Neural cell (in vitro differentiated cells): ENCODE measurements at regions not wholly inside any gene's neighbourhood (a gene's known extent, or its start where the extent isn't known, plus 50 kb on each side); places are given as distances from the start of the nearest gene placed in this dataset.

Source experiments
- H2AFZ ChIP-seq: fragments of 200-600, 300-800 bp; sonication (generic), shearing (Covaris generic); 2 replicates; pipeline ENCODE4 v1.6.0; 2014; ENCODE audit warnings: low read depth, mild to moderate bottlenecking, antibody characterized with exemption, low read length, moderate library complexity
- H3F3A ChIP-seq: fragments of 200-600 bp; shearing (Covaris generic); 2 replicates; pipeline ENCODE4 v1.6.1; 2016; ENCODE audit warnings: mild to moderate bottlenecking, moderate library complexity, mixed read lengths, antibody characterized with exemption, low read length; ENCODE audit not compliant: insufficient read depth, poor library complexity, severe bottlenecking
- H3K27ac ChIP-seq: fragments of 200-600, 300-800 bp; sonication (generic), shearing (Covaris generic); 2 replicates; pipeline ENCODE4 v1.5.1; 2014; ENCODE audit warnings: mild to moderate bottlenecking, low read length, moderate library complexity
- H3K27me3 ChIP-seq: fragments of 300-800, 200-600 bp; sonication (generic), shearing (Covaris generic); 2 replicates; pipeline ENCODE4 v1.6.0; 2014; ENCODE audit warnings: mild to moderate bottlenecking, low read depth, low read length, moderate library complexity; ENCODE audit not compliant: insufficient read depth
- H3K36me3 ChIP-seq: fragments of 300-800, 200-600 bp; sonication (generic), shearing (Covaris generic); 2 replicates; pipeline ENCODE4 v1.5.1; 2014; ENCODE audit warnings: mild to moderate bottlenecking, antibody characterized with exemption, low read length, moderate library complexity; ENCODE audit not compliant: insufficient read depth
- H3K4me2 ChIP-seq: fragments of 300-800, 200-600 bp; sonication (generic), shearing (Covaris generic); 2 replicates; pipeline ENCODE4 v1.6.0; 2014; ENCODE audit warnings: mild to moderate bottlenecking, low read length
- H3K4me3 ChIP-seq: fragments of 300-800, 200-600 bp; sonication (generic), shearing (Covaris generic); 2 replicates; pipeline ENCODE4 v1.5.1; 2014; ENCODE audit warnings: mild to moderate bottlenecking, low read length, moderate library complexity
- H3K79me2 ChIP-seq: fragments of 200-600 bp; shearing (Covaris generic); replicated peaks from 2 replicates; pipeline ENCODE4 v1.6.0; 2014; ENCODE audit warnings: mild to moderate bottlenecking, low read length, moderate library complexity; ENCODE audit not compliant: insufficient read depth
- H3K9ac ChIP-seq: fragments of 300-800, 200-600 bp; sonication (generic), shearing (Covaris generic); 2 replicates; pipeline ENCODE4 v1.6.1; 2016; ENCODE audit warnings: mild to moderate bottlenecking, low read length, mixed read lengths
- H3K9me2 ChIP-seq: fragments of 200-600 bp; shearing (Covaris generic); 2 replicates; pipeline ENCODE4 v1.6.1; 2016; ENCODE audit warnings: mild to moderate bottlenecking, low read length, mixed read lengths; ENCODE audit not compliant: insufficient read depth
- H3K9me3 ChIP-seq: fragments of 200-600, 300-800 bp; sonication (generic), shearing (Covaris generic); 2 replicates; pipeline ENCODE4 v1.6.1; 2016; ENCODE audit warnings: mild to moderate bottlenecking, mixed run types, low read length, moderate library complexity, mixed read lengths
- H4K20me1 ChIP-seq: fragments of 200-600 bp; shearing (Covaris generic); 2 replicates; pipeline ENCODE4 v1.6.1; 2016; ENCODE audit warnings: mild to moderate bottlenecking, mixed run types; ENCODE audit not compliant: insufficient read depth
- EP300 ChIP-seq: fragments of 450-650 bp; conservative IDR thresholded peaks from 2 replicates; pipeline ENCODE4 v1.6.1; 2014; ENCODE audit warnings: antibody characterized with exemption, mild to moderate bottlenecking, moderate library complexity; ENCODE audit not compliant: poor library complexity, severe bottlenecking
- EZH2 ChIP-seq: fragments of 200-600, 300-800 bp; shearing (Covaris generic), sonication (generic); IDR thresholded peaks from 2 replicates; pipeline ENCODE4 v1.6.1; 2014; ENCODE audit warnings: antibody characterized with exemption, low read length, borderline replicate concordance, mild to moderate bottlenecking; ENCODE audit not compliant: insufficient read depth, poor library complexity, severe bottlenecking
- MXI1 ChIP-seq: fragments of 450-650 bp; conservative IDR thresholded peaks from 2 replicates; pipeline ENCODE4 v1.6.1; 2014; ENCODE audit warnings: antibody characterized with exemption, mild to moderate bottlenecking; ENCODE audit not compliant: poor library complexity, severe bottlenecking
- POLR2AphosphoS5 ChIP-seq: IDR thresholded peaks from 2 replicates; pipeline ENCODE4 v1.6.1; 2012
- RAD21 ChIP-seq: fragments of 450-650 bp; conservative IDR thresholded peaks from 2 replicates; pipeline ENCODE4 v1.6.1; 2014; ENCODE audit warnings: antibody characterized with exemption, mild to moderate bottlenecking, moderate library complexity
- SMC3 ChIP-seq: fragments of 450-650 bp; conservative IDR thresholded peaks from 2 replicates; pipeline ENCODE4 v1.6.1; 2014; ENCODE audit warnings: antibody characterized with exemption, mild to moderate bottlenecking, moderate library complexity; ENCODE audit not compliant: poor library complexity
- TAF1 ChIP-seq: IDR thresholded peaks from 2 replicates; pipeline ENCODE4 v1.6.1; 2012; ENCODE audit warnings: low read depth
- TF ChIP-seq, protein P1 (sequence below): fragments of 450-650 bp; IDR thresholded peaks from 2 replicates; pipeline ENCODE4 v1.5.1; 2014; ENCODE audit warnings: antibody characterized with exemption, mild to moderate bottlenecking, moderate library complexity; ENCODE audit not compliant: poor library complexity, severe bottlenecking
- TF ChIP-seq, protein P2 (sequence below): IDR thresholded peaks from 2 replicates; pipeline ENCODE4 v1.6.1; 2012; ENCODE audit warnings: borderline replicate concordance

- H3K27me3 ChIP-seq = no peaks in the 10 kb centered on the region
- no peaks in the 10 kb centered on the region for H3K9me2 ChIP-seq
- no peaks in the 10 kb centered on the region for H3K9me3 ChIP-seq
- H3K36me3 ChIP-seq = no peaks in the 10 kb centered on the region
- no peak overlapping the region for H3K27ac ChIP-seq
- H2AFZ ChIP-seq = no peak overlapping the region
- no peaks in the 10 kb centered on the region for H3K79me2 ChIP-seq
- TF ChIP-seq EZH2 (no peak), MXI1 (no peak), EP300 (no peak), POLR2AphosphoS5 (no peak), RAD21 (no peak), SMC3 (no peak), TAF1 (no peak)
- TF ChIP-seq, protein P1, sequence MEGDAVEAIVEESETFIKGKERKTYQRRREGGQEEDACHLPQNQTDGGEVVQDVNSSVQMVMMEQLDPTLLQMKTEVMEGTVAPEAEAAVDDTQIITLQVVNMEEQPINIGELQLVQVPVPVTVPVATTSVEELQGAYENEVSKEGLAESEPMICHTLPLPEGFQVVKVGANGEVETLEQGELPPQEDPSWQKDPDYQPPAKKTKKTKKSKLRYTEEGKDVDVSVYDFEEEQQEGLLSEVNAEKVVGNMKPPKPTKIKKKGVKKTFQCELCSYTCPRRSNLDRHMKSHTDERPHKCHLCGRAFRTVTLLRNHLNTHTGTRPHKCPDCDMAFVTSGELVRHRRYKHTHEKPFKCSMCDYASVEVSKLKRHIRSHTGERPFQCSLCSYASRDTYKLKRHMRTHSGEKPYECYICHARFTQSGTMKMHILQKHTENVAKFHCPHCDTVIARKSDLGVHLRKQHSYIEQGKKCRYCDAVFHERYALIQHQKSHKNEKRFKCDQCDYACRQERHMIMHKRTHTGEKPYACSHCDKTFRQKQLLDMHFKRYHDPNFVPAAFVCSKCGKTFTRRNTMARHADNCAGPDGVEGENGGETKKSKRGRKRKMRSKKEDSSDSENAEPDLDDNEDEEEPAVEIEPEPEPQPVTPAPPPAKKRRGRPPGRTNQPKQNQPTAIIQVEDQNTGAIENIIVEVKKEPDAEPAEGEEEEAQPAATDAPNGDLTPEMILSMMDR = no peak
- TF ChIP-seq, protein P2, sequence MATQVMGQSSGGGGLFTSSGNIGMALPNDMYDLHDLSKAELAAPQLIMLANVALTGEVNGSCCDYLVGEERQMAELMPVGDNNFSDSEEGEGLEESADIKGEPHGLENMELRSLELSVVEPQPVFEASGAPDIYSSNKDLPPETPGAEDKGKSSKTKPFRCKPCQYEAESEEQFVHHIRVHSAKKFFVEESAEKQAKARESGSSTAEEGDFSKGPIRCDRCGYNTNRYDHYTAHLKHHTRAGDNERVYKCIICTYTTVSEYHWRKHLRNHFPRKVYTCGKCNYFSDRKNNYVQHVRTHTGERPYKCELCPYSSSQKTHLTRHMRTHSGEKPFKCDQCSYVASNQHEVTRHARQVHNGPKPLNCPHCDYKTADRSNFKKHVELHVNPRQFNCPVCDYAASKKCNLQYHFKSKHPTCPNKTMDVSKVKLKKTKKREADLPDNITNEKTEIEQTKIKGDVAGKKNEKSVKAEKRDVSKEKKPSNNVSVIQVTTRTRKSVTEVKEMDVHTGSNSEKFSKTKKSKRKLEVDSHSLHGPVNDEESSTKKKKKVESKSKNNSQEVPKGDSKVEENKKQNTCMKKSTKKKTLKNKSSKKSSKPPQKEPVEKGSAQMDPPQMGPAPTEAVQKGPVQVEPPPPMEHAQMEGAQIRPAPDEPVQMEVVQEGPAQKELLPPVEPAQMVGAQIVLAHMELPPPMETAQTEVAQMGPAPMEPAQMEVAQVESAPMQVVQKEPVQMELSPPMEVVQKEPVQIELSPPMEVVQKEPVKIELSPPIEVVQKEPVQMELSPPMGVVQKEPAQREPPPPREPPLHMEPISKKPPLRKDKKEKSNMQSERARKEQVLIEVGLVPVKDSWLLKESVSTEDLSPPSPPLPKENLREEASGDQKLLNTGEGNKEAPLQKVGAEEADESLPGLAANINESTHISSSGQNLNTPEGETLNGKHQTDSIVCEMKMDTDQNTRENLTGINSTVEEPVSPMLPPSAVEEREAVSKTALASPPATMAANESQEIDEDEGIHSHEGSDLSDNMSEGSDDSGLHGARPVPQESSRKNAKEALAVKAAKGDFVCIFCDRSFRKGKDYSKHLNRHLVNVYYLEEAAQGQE = no peak
- no peaks in the 10 kb centered on the region for H3F3A ChIP-seq
- H3K9ac ChIP-seq = no peak overlapping the region
- H4K20me1 ChIP-seq = no peaks in the 10 kb centered on the region
- no peak overlapping the region for H3K4me2 ChIP-seq
- no peak overlapping the region for H3K4me3 ChIP-seq
These were observed 297.7 kb upstream of the NRIP1 start for GRCh38 chr21:15362458-15362857.

DNA sequence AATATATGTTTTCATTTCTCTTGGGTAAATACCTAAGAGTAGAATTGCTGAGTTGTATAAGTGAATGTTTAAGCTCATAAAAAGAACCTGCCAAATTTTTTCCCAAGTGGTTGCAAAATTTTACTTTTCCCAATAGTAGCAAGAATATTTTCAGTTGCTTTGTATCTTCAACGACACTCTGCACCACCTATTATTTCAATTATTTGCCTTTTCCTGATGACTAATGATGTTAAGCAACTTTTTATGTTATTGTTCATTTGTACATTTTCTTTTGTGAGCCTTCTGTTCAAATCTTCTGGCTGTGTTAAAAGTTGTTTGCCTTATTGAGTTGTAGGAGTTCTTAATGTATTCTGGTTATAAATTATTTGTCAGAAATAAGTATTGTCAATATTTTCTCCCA is 299.1 kb upstream of the NRIP1 start:
- Histone ChIP-seq H3F3A (no peaks in the 10 kb centered on the region), H3K4me2 (no peak overlapping the region), H3K79me2 (no peaks in the 10 kb centered on the region), H3K27me3 (no peaks in the 10 kb centered on the region), H2AFZ (no peak overlapping the region), H3K4me3 (no peak overlapping the region), H4K20me1 (no peaks in the 10 kb centered on the region), H3K36me3 (no peaks in the 10 kb centered on the region), H3K9ac (no peak overlapping the region), H3K9me2 (no peaks in the 10 kb centered on the region), H3K9me3 (no peaks in the 10 kb centered on the region), H3K27ac (no peak overlapping the region)
- TF ChIP-seq, protein P2 = no peak
- TF ChIP-seq SMC3 (no peak), RAD21 (no peak), EP300 (no peak), EZH2 (no peak), MXI1 (no peak), TAF1 (no peak), POLR2AphosphoS5 (no peak)
- TF ChIP-seq, protein P1 = no peak
